ENCODE measurements at regions not wholly inside any gene's neighbourhood (a gene's known extent, or its start where the extent isn't known, plus 50 kb on each side); places are given as distances from the start of the nearest gene placed in this dataset.

GRCh38 chr16:85364323-85365040 is 248.6 kb upstream of the GSE1 start:
- FAIRE-seq = no peak

DNA sequence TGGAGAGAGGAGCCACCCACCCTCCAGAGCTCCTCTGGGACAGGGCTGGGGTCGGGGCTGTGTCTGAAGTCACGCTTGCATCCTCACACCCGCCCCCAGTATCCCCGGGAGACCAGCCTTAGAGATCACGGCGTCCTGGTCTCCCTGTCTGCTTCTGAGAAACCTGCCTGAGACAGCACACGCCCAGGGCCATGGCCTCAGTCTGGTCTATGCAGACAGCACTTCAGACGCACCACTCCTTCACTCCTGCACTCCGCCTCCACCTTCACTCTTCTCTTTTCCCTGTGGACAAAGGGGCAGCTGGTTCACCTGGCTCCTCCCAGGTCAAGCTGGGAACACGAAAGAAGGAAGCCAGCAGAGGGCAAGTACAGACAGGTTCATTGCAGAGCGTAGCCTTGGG is 248.0 kb upstream of the GSE1 start:
- FAIRE-seq = no peak

- no peak for FAIRE-seq
Measured at GRCh38 chr16:85366031-85366763, 246.9 kb upstream of the GSE1 start.

DNA sequence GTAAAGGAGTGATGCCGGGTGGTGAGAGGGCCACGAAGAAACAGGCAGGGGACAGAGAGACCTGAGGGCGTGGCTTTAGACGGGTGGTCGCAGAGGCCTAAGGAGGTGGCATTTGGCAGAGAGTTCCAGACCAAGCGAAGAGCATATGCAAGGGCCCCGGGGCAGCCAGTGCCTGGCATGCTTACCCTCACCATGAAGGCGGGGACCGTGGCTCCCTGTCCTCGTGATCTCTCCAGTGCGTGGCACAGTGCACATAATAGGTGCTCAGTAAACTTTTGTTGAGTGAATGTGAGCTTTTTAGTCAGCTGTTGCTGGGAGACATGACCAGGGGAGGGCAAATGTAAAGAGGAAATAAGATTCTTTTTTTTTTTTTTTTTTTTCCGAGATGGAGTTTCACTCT is 245.6 kb upstream of the GSE1 start:
- FAIRE-seq = no peak

DNA sequence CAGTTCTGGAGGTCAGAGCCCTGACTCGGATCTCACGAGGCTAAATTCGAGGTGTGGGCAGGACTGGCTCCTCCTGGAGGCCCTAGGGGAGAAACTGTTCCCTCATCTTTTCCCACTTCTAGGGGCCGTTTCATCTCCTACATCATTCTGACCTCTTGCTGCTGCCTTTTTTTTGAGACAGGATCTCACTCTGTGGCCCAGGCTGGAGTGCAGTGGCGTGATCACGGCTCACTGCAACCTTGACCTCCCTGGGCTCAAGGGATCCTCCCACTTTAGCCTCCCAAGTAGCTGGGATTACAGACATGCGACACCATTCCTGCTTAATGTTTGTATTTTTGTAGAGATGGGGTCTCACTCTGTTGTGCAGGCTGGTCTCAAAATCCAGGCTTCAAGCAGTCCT is 244.1 kb upstream of the GSE1 start:
- no peak for FAIRE-seq

- no peak for FAIRE-seq
Measured at GRCh38 chr16:85369741-85370528, 243.2 kb upstream of the GSE1 start.

DNA sequence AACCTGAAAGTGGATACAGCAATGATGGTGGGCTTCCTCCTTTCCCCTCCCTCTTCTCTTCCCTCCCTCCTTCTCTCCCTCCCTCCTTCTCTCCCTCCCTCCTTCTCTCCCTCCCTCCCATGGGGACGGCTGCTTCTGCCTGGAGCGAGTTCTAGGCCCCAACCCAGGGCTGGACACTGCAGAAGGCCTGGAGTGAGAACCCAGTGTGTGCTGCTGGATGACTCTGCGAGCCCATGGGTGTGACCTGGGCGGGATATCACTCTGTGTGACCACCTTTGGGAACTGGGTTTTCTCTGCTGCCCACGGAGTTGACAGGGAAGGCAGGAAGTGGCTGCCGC is 242.6 kb upstream of the GSE1 start:
- no peak for FAIRE-seq

- FAIRE-seq = no peak
Measured at GRCh38 chr16:85370881-85371651, 242.1 kb upstream of the GSE1 start.

- no peak for FAIRE-seq
Measured at GRCh38 chr16:85371948-85372347, 241.2 kb upstream of the GSE1 start.

DNA sequence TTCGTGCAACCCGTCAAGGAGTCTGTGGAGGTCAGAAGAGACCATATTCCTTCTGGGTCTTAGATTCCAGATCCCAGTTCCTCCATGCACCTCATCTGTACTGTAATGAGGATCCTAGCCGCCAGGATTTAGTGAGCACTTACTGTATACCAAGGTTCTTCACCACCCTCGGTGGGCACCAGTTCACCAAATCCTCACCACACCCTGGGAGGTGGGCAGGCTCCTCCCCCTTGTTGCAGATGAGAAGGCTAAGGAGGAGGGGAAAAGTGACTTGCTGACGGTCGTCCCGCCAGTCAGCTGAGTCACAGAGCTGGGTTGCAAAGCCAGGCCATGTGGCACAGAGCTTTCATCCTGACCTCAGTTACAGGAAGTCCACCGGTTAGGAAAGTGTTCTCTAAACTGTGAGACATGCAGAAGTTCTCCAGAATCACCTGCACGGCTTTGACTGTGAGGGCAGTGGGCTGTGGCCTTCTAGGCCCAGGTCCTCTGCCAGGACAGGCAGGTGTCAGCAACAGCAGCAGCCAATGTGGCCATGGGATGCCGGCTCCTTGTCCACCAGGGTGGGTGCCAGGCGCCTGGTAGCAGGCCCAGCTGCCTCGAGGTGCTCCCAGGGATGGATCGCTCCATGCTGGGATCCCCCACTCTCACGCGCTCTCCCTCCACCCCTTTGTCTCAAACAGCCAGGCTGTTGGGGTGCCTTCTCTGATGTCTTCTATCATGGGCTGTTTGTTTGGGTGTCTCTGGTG is 240.3 kb upstream of the GSE1 start:
- FAIRE-seq = no peak

DNA sequence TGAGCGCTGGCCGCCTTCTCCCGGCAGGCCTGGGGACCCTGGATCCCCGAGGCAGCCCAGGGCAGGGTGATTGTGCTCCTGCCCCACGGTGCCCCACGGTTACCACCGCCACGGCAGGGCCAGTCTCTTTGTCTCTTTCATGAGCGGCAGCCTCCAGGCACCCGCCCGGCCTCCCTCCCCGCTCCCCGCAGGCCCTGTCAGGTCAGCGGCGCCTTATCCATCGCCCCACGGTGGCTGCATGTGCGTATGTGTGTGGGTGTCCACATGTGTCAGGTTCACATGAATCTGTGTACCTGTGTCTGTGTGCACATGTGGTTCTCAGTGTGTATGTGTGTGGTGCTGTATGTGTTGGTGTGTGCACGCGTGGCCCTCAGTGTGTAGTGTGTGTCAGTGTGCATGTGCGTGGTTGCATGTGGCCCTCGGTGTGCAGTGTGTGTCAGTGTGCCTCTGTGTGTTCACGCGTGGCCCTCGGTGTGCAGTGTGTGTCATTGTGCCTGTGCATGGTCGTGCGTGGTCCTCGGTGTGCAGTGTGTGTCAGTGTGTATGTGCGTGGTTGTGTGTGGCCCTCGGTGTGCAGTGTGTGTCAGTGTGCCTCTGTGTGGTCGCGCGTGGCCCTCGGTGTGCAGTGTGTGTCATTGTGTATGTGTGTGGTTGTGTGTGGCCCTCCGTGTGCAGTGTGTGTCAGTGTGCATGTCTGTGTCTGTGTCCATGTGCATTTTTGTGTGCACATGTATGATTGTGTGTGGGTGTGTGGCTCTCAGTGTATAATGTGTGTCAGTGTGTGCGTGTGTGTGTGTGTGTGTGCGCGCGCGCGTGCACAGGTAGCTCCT is 239.2 kb upstream of the GSE1 start:
- FAIRE-seq = no peak

GRCh38 chr16:85374571-85374872 is 238.6 kb upstream of the GSE1 start:
- no peak for FAIRE-seq

GRCh38 chr16:85375282-85375681 is 237.8 kb upstream of the GSE1 start:
- no peak for FAIRE-seq

- FAIRE-seq = no peak
Measured at GRCh38 chr16:85376292-85377095, 236.6 kb upstream of the GSE1 start.

DNA sequence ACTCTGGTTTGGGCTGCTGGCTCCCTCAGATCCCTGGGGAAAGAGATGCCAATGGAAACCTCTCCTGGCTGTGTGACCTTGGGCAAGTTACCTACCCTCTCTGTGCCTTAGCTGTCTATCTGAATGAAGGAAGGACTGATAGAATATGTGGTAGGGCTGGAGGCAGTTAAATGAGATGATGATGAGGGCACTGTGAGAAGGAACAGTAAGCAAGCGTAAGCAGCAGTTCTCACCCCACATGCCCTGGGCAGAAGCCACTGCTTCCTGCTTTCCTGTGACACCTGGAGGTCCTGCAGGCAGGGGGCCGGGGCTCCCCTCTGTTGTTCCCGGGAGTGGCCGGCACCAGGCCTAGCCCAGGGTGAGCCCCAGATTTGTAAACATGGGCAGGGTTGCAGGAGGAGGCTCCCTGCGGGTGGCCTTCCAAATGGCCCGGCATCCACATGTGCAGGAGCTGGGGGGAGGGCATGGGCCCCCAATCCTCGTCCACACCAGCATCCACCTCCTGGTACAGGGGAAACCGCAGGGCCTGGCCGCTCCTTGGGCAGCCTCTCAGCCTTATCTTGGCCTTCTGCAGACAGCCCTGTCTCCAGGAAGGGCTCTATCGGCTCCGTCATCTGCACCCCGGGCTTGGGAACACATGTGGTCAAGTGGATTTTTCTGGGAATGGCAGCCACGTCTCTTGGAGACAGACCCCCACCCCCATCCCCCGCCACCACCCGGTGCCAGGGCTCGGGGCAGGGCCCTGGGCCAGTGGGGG is 235.6 kb upstream of the GSE1 start:
- no peak for FAIRE-seq

- FAIRE-seq = no peak
Measured at GRCh38 chr16:85378145-85379040, 234.7 kb upstream of the GSE1 start.

- no peak for FAIRE-seq
Measured at GRCh38 chr16:85379041-85380001, 233.8 kb upstream of the GSE1 start.

DNA sequence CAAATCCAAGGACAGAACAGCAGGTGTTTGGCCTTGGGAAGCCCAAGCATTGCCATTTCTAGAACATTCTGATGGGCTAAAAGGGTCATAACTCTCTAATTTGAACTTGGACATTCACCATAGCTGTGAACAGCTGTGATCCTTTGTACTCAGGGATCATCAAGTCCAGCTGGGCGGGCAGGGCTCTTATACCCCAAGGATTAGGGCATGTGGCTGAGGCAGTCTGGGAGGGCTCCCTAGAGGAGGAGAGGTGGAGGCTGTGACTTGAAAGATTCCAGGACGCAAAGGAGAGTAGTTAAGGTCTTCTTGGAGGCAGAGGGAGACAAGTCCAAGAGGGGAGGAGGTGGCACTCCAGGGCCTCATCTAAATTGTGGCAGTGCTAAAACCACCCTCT is 233.1 kb upstream of the GSE1 start:
- no peak for FAIRE-seq

All from islet of Langerhans (tissue), 1 donor.